ENCODE measurements at regions not wholly inside any gene's neighbourhood (a gene's known extent, or its start where the extent isn't known, plus 50 kb on each side); places are given as distances from the start of the nearest gene placed in this dataset.

DNA sequence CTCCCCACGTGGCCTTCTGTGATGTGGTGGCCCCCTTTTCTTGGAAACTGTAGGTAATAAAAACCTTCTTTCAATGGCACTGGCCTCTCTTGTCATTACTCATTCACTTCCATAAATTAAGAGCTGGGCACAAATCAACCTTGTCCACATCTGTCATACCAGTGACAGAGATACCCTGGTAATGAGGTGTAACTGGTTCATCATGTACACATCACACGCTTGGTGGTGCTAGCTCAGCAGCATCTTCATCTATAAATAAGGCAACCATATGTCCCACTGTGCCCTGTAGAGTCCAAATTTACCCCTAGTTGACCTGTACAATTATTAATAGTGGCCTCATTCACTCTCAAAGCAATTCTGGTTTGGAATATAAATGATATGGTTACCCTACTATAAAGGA is 245.6 kb downstream of the HIVEP2 start:
- H3K27ac ChIP-seq, result no peak overlapping the region
- H3K9me3 ChIP-seq, result no peaks in the 10 kb centered on the region
- no peak for DNase-seq (ENCODE audit: extremely low spot score in 2 of 2)
- H3K4me3 ChIP-seq, result no peak overlapping the region
- TF ChIP-seq, protein P1, sequence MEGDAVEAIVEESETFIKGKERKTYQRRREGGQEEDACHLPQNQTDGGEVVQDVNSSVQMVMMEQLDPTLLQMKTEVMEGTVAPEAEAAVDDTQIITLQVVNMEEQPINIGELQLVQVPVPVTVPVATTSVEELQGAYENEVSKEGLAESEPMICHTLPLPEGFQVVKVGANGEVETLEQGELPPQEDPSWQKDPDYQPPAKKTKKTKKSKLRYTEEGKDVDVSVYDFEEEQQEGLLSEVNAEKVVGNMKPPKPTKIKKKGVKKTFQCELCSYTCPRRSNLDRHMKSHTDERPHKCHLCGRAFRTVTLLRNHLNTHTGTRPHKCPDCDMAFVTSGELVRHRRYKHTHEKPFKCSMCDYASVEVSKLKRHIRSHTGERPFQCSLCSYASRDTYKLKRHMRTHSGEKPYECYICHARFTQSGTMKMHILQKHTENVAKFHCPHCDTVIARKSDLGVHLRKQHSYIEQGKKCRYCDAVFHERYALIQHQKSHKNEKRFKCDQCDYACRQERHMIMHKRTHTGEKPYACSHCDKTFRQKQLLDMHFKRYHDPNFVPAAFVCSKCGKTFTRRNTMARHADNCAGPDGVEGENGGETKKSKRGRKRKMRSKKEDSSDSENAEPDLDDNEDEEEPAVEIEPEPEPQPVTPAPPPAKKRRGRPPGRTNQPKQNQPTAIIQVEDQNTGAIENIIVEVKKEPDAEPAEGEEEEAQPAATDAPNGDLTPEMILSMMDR (IDR thresholded peaks at IDR 0.05), result no peak
- no peaks in the 10 kb centered on the region for H3K36me3 ChIP-seq
- intact Hi-C loops (cut with DNase I), result loop anchor here (5.0 to 10.0 kb wide), 2 partner anchors 535 to 728 kb away; no protein-coding TSS in a partner anchor
- peaks cover 23% of the 10 kb centered on the region for H3K4me1 ChIP-seq
- H3K27me3 ChIP-seq, result no peaks in the 10 kb centered on the region

DNA sequence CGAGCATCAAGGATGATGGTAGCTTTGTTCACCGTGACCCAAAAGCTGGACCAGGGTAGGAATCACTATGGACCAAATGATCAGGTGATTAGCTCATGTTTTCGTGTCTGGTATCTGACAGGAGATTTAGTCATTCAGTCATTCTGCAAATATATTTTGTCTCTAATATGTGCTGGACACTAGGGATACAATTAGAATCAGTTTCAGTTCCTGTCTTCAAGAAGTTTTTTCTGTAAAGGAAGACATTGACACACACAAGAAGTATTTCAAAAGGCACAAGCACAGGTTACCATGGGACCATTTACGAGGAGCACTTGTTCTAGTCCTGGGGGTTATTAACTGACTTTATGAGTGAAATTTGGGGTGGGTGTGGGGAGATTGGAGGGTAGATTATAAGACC is 244.9 kb downstream of the HIVEP2 start:
- Histone ChIP-seq H3K4me1 (peaks cover 21% of the 10 kb centered on the region), H3K27me3 (no peaks in the 10 kb centered on the region), H3K9me3 (no peaks in the 10 kb centered on the region), H3K4me3 (no peak overlapping the region), H3K27ac (no peak overlapping the region), H3K36me3 (no peaks in the 10 kb centered on the region)
- intact Hi-C loops (cut with DNase I), result no loop called here
- TF ChIP-seq POLR2AphosphoS5 (IDR thresholded peaks at IDR 0.05; ENCODE audit: insufficient read depth in 1 of 2, low read depth in 1 of 2), result no peak
- no peak for DNase-seq (ENCODE audit: extremely low spot score in 2 of 2)

DNA sequence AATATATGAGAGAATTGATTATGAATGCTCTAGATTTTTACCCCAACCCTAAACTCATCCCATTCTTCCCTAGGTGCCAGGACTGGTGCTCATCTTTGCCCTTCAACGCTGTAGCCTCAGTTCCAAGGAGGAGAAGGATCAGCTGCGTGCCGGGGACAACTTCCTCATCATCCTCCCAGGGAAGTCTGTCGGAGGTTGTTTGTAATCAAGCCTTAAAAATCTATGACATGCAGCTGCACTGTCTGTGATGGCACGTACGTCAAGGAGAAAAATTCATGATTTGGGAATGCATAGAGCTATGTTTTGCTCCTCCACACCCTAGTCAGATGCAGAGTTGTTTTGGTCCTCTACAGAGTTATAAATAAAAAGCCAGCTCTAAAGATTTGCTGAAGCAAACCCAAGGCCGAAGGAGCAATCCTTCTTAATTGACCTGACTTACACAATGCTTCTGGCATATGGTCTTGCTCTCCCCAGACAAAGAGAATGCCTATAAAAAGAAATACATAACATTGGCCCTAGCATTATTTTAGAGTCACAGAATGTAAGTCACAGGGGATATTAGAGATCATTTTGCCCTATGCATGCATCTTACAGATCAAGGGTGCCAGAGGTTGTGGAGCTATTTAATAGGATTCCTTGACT is 244.2 kb downstream of the HIVEP2 start:
- Histone ChIP-seq H3K36me3 (no peaks in the 10 kb centered on the region), H3K27ac (no peak overlapping the region), H3K27me3 (no peaks in the 10 kb centered on the region), H3K9me3 (no peaks in the 10 kb centered on the region), H3K4me3 (no peak overlapping the region), H3K4me1 (peaks cover 16% of the 10 kb centered on the region)
- TF ChIP-seq POLR2AphosphoS5 (IDR thresholded peaks at IDR 0.05; ENCODE audit: insufficient read depth in 1 of 2, low read depth in 1 of 2) (no peak), POLR2A (IDR thresholded peaks at IDR 0.05) (no peak)
- TF ChIP-seq, protein P1 (IDR thresholded peaks at IDR 0.05), result no peak
- intact Hi-C loops (cut with DNase I), result no loop called here
- DNase-seq (ENCODE audit: extremely low spot score in 2 of 2), result no peak
